GM18502 (cell line): ENCODE measurements at regions not wholly inside any gene's neighbourhood (a gene's known extent, or its start where the extent isn't known, plus 50 kb on each side); places are given as distances from the start of the nearest gene placed in this dataset.

Experiments
- ATAC-seq: cut with Tn5 transposase; IDR thresholded peaks from one replicate; pipeline ENCODE4 v1.9.1; 2021; ENCODE audit warnings: mild to moderate bottlenecking; ENCODE audit not compliant: unreplicated experiment, poor library complexity

- ATAC-seq = no peak
Measured at GRCh38 chrX:30504309-30504708, 73.3 kb downstream of the TASL start.

GRCh38 chrX:30495468-30495867 lies 82.1 kb downstream of the TASL start:
- ATAC-seq = no peak

GRCh38 chrX:30493348-30493747 lies 84.2 kb downstream of the TASL start:
- no peak for ATAC-seq

GRCh38 chrX:30489323-30489722 lies 88.2 kb downstream of the TASL start:
- ATAC-seq = no peak

GRCh38 chrX:30488092-30488491 lies 89.5 kb downstream of the TASL start:
- peak; percentile 78 for ATAC-seq

- peak; percentile 79 for ATAC-seq
Measured at GRCh38 chrX:30483996-30484395, 93.6 kb downstream of the TASL start.

GRCh38 chrX:30468471-30468870 lies 109.1 kb downstream of the TASL start:
- ATAC-seq = no peak
